ENCODE measurements at regions not wholly inside any gene's neighbourhood (a gene's known extent, or its start where the extent isn't known, plus 50 kb on each side); places are given as distances from the start of the nearest gene placed in this dataset.

DNA sequence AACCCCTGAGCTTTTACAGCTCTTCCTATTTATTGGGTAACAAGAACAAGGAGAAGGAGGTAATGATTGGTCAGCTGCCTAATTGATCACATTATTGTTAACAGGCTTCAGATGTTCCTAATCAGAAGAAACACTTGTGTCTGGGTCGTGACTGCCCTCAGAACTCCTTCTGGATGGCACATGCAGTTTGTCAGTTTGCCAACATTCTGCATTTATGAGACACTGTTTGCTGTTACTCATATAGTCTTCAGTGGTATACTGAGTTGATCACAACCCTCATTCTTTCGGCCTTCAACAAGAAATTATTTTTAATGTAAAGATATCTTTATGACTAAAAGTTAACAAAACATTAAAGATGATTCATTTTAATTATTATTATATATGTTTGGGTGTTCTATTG is 95.7 kb upstream of the DOCK10 start:
- no peak for DNase-seq

- DNase-seq = no peak
Observed at GRCh38 chr2:225136552-225136951, 94.3 kb upstream of the DOCK10 start.

GRCh38 chr2:225131898-225132297 is 89.6 kb upstream of the DOCK10 start:
- no peak for DNase-seq

GRCh38 chr2:225130093-225130492 is 87.8 kb upstream of the DOCK10 start:
- DNase-seq = no peak

GRCh38 chr2:225124311-225125017 is 82.2 kb upstream of the DOCK10 start:
- no peak for DNase-seq

- DNase-seq = no peak
Observed at GRCh38 chr2:225122583-225123486, 80.6 kb upstream of the DOCK10 start.

GRCh38 chr2:225122007-225122406 is 79.7 kb upstream of the DOCK10 start:
- DNase-seq = no peak

DNA sequence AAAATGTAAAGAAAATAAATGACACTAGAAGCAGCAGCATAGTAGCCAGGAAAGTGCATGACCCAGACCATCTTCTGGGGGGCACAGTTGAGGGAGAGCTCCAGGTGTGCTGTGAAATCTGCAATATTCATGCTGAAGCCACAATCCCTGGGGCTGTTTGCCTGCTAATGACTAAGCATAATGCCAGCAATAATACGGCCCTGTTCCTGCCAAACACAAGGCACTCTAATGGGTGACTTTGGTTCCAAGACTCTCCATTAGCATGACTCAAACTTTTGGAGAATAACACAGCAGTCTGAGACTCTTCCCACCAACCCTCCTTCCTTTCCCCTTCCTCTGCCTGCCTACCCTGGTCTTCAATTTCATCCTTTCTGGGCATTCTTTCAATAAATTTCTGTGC is 77.9 kb upstream of the DOCK10 start:
- DNase-seq = no peak

DNA sequence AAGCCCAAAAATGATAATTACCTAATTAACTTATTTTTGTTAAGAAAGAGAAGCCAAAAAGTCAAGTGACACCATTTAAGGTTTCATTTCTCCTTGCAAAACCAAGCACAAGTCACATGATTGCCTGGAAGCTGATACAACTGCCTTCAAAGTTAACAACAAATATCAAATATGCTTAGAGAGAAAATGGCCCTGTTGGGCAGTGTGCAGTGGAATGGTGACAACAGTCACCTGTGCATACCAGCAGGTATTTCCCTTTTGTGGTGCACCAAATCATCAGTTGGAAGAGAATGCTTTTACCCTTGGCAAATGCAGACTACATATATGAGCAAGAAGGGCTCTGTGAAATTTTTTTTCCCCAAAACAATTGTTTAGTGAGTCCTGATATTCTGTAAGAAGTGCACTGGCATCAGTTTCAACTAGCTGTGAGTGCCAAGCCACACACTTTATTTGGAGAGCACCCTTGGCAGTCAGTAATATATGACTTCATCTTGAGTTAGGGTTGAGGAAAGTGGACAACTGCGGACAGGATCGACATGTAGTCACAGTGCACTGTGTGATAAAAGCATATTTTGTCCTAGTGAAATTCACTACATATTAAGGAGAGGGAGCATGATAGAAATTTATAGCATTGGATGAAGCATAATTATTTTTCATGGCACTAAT is 74.9 kb upstream of the DOCK10 start:
- DNase-seq = no peak

- no peak for DNase-seq
Observed at GRCh38 chr2:225114786-225115323, 72.6 kb upstream of the DOCK10 start.

DNA sequence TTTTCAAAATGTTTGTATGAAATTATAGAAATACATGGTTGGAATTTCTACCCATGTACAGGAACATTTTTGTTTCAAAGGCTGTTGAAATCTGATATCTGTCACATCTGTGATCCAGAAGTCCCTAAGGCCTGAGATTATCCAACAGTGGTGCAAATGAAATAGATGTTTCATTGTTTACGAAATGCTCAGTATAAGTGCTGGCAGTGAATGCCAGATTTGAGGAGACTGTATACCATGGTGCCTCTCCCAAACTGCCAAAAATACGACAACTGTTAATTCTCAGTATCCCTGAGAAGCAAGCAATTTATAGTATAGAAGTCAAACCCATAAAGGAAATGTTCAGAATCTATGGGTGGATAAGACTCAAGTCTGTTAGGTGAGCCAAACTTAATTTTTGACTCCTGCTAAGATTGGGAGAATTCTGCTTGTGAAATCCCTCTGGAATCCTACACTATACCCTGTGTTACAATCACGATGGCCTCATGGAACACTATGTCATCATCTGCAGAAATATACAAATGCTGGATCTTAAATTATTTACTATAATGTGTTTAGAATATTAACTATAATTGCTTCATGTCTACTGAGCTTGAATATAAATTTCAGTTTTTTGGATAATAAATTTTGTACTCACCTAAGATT is 71.2 kb upstream of the DOCK10 start:
- no peak for DNase-seq

DNA sequence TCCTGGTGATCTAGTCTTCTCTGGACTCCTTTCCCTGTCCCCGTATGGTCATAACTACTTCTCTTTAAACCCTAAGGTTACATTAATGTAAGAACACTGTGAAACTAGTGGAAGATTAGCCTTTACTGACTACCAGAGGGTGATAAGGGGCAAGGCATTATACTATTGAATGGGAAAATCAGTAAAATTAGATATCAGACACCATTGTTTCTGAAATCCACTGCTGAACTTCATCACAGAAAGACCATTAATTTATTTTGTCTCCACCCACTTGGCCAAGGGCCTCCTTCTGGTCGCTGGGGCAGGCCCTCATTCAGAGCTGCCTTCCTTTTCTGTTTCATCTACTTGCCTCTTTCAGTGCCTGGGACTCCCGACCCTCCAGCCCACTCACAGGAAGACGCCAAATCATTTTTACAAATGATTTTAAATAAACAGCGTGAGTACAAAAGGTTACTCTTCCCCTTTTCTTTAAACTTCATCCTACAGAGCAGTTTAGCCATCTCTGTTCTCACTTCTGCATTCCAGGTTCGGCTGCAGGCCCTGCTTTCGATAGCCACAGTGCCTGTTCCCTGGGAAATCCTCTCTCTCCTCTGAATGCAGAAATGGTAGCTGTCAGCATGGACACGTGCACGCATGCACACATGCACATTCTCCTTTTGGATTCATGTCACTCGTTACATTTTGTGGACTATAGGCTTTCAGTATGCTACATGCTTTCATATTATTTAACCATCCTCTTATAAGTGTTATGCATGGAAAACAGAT is 70.3 kb upstream of the DOCK10 start:
- no peak for DNase-seq

DNA sequence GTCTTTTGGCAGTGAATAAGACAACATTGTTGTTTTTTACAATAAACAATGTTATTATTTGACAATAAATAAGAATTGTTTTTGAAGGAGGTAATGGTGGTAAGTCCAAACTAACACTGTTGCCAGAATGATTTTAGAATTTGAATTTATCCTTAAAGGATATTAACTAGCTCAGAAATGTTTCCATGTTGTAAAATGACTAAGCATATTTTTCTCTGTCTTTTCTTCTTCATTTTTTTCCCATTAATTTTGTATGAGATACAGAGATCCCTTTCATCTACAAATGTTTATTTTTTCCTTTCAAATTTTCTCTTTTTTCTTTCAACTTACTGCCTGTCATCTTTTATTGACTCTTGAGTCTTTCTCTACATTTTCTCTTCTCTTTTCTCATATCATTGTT is 66.5 kb upstream of the DOCK10 start:
- no peak for DNase-seq

- no peak for DNase-seq
Observed at GRCh38 chr2:225104971-225105370, 62.7 kb upstream of the DOCK10 start.

GRCh38 chr2:225104321-225104720 is 62.1 kb upstream of the DOCK10 start:
- DNase-seq = no peak

DNA sequence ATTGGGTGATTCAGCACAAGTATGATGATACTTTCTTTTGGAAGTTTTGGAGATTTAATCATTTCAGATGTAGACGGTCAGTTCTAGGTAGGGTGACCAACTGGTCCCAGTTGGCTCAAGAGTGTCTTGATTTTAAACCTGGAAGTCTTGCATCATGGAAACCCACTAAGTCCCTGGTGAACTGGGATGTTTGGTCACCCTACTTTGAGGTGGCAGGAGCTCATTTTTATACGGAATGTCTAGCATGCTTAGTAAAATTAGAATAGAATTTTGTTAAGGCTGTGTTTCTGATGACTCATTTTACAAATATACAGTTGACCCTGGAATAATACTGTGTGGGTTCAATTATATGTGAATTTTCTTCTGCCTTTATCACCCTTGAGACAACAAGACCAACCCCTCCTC is 61.5 kb upstream of the DOCK10 start:
- no peak for DNase-seq

GRCh38 chr2:225100856-225101294 is 58.6 kb upstream of the DOCK10 start:
- no peak for DNase-seq

- DNase-seq = no peak
Observed at GRCh38 chr2:225100269-225100668, 58.0 kb upstream of the DOCK10 start.

GRCh38 chr2:225097035-225097434 is 54.8 kb upstream of the DOCK10 start:
- DNase-seq = no peak
